ENCODE measurements at regions not wholly inside any gene's neighbourhood (a gene's known extent, or its start where the extent isn't known, plus 50 kb on each side); places are given as distances from the start of the nearest gene placed in this dataset.

DNA sequence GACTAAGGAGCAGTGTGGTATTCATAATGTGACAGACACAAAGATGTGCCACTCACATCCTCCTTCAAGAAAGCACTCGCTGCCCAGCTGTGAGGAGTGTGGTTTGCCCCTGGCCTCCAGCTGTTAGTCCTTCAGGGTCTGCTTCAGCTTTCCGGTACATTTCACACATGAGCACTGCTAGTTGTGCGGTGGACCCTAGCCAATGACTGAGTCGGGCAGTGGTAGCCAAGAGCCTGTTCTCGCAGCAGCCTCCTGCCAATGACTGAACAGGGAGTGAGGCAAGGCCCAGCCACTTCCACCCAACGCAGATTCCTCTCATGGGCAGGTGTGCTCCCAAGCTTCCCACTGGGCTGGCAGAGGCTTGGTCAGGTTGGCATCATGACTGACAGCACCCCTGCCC lies 254.3 kb downstream of the RBM43 start:
- TF ChIP-seq, protein P1, sequence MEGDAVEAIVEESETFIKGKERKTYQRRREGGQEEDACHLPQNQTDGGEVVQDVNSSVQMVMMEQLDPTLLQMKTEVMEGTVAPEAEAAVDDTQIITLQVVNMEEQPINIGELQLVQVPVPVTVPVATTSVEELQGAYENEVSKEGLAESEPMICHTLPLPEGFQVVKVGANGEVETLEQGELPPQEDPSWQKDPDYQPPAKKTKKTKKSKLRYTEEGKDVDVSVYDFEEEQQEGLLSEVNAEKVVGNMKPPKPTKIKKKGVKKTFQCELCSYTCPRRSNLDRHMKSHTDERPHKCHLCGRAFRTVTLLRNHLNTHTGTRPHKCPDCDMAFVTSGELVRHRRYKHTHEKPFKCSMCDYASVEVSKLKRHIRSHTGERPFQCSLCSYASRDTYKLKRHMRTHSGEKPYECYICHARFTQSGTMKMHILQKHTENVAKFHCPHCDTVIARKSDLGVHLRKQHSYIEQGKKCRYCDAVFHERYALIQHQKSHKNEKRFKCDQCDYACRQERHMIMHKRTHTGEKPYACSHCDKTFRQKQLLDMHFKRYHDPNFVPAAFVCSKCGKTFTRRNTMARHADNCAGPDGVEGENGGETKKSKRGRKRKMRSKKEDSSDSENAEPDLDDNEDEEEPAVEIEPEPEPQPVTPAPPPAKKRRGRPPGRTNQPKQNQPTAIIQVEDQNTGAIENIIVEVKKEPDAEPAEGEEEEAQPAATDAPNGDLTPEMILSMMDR (IDR thresholded peaks at IDR 0.05; ENCODE audit: poor library complexity), result no peak
- TF ChIP-seq EZH2 (IDR thresholded peaks at IDR 0.05; ENCODE audit: borderline replicate concordance), result no peak
